Activated CD8-positive, alpha-beta memory T cell treated with anti-CD3 and anti-CD28 coated beads, Interleukin-2, amount 50 U/mL, for 1 hour (primary cell): ENCODE measurements at regions not wholly inside any gene's neighbourhood (a gene's known extent, or its start where the extent isn't known, plus 50 kb on each side); places are given as distances from the start of the nearest gene placed in this dataset.

Source experiments
- DNase-seq: peaks from one replicate; pipeline ENCODE4 v3.0.0-alpha.2; 2020; ENCODE audit errors: extremely low read depth

DNA sequence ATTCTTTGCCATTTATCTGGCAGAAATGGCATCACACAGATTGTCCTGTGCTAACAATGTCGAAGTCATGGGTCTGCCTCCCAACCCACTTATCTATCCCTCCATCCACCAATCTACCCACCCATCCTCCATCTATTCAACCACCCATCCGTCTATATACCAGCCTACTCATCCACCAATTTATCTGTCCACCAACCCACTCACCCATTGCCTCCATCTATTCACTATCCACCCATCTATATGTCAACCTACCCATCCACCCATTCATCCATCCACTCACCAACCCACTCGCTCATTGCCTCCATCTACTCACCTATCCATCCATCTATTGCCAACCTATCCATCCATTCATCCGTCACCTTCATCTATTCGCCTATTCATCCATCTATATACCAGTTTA lies 521.2 kb downstream of the SHQ1 start:
- DNase-seq: no peak

DNA sequence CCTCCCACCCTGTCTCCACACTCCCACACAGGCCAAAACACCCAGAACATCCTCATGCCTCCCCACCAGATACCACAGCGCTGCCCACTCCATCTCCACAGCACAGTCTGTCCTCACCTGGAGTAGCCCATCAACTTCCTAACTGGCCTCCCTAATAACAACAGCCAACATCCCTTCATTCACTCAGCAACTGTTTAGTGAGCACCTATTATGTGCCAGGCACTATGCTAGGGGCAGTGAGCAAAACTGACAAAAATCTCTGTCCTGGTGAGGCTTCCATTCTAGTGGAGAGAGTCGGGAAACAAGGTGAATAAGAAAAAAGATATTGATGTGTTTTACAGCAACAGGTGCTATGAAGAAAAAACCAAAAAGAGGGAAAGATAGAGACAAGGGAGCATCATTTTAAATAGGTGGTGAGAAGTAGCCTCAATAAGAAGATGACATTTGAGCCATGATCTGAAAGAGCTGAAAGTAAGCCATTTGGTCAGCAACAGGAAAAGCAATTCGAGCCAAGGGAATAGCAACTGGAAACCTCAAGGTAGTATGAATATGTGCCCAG lies 523.9 kb downstream of the SHQ1 start:
- DNase-seq: no peak

DNA sequence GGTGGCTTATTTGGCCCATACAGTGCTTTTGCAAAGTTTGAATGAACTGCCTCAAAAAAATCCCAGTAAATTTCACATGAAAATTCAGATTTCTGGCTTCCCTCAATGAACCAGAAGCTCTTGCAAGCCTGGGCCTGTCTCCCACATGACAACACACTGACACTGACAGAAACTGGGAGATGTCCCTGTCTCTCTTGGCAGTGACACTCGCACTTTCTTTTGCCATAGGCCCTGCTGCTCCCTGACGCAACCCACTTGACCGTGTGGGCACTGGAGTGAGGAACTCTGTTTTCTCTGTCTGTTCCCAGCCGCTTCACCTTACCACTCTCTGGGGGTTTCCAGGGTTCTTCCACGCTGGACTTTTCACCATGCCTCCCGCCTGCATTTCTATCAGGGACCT lies 524.5 kb downstream of the SHQ1 start:
- no peak for DNase-seq

DNA sequence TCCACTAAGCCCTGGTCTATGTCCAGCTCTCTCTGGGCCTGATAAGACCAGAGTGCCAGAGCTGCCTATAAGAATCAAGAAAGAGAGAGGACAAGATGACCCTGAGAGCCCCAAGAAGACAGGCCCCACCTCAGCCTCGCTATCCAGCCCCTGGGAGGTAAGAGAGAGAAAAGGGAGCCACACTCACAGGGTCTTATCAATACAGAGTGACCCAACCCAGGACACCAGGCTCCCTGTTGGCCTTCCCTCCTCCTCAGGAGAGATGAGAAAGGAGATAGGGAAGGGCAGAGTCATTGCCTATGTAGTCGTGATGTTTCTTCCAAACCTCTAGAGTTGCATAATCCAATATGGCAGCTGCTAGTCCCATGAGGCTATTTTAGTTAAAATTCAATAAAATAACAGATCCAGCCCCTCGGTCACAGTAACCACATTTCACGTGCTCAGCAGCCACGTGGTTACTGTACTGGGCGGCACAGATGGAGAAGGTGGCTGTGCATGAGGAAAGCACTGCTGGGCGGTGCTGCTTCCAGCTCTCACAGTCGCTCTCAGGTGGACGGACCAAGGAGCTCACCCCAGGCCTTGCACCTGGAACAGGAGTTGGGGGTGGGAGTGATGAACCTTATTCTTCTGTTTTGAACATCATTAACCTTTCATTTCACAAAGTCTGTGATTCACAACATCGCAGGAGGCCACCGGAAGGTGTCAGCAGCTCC lies 525.8 kb downstream of the SHQ1 start:
- no peak for DNase-seq

DNA sequence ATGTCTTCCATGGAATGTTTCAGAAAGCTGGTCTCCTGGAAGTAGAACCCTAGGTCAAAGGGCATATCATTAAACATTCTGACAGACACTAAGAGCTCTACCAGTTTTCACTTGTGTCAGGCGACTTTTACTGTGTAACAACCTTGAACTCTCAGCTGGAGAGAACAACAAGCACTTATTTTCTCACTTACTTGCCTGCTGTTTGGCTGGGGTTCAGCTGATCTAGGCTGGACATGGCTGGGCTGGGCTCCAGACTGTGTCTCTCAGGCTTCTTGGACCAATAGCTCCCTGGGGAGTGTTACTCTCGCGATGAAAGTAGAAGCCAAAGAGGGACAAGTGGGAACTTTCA lies 527.3 kb downstream of the SHQ1 start:
- no peak for DNase-seq

DNA sequence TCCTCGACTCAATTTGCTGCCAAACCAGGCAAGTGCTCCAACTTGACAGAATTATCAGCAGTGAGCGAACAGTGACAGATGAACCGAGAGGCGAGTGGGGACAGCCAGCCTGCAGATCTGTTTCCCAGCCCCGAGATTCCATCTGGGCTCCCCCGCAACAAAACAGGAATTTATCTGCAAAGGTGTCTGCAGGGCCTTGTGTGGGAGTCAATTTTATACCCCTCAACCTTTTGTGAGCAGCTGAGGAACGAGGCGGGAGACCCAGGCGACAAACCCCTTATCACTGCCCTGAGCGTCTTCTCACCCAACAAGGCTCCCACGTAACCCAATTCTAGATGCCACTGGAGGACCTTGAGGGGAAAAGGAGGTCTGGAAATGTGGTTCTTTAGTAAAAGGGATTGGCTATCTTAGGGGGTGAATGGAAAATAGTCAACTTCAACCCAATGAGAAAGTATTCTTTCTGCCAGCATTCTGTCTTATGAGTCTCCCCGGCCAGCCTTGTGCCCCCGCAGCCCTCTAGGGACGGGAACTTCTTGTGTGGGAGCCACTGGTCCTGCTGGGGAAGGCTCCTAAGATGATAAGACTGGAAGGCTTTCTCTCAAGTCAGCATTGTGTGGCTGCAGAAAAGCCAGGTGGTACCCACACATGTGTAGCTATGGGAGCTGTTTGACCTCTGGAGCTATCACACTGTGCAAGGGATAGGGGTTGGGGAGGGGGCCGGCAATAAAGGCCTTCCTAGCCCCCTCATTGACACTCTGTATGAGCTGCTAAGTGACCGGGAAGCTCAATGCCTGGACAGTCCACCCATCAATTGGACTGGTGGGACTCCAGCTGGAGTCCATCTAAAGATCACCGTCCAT lies 527.9 kb downstream of the SHQ1 start:
- DNase-seq: no peak

DNA sequence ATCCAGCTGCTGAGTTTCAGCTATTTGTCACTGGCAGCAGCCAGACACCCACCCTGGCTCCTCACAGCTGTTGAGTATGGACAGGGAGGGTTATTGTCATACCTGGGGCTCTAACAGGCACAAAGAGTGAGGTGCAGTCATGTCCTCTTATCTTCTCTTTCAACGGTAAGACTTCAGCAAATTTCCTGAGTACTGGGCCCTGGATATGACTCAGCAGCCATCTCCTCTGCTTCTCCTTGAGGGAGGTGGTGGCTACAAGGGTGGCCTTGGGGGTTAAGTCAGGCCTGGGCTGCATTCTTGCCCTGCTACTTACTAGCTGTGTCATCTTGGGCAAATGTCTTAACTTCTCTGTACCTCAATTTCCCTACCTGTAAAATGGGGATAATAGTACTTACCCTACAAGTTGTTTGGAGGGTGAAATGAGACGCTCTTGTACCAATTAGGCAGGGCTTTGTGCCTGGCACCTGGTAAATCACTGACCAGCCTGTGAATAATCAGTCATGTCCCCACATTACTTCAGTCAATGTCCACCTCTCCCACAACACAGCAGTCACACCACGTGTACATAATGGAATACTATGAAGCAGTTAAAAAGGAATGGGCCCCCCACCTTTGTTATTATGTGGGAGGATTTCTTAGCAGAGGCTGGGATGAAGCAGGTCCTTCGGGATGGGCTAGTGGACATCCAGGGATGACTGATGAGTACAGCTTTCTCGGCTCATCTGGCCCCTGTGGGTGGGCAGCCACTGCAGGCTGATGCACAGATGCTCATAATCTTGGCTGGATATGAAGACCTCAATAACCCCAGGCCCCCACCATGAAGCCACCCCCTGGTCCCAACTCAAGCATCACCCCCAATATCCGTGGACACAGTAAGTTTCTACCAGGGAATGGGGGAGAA lies 528.8 kb downstream of the SHQ1 start:
- no peak for DNase-seq

DNA sequence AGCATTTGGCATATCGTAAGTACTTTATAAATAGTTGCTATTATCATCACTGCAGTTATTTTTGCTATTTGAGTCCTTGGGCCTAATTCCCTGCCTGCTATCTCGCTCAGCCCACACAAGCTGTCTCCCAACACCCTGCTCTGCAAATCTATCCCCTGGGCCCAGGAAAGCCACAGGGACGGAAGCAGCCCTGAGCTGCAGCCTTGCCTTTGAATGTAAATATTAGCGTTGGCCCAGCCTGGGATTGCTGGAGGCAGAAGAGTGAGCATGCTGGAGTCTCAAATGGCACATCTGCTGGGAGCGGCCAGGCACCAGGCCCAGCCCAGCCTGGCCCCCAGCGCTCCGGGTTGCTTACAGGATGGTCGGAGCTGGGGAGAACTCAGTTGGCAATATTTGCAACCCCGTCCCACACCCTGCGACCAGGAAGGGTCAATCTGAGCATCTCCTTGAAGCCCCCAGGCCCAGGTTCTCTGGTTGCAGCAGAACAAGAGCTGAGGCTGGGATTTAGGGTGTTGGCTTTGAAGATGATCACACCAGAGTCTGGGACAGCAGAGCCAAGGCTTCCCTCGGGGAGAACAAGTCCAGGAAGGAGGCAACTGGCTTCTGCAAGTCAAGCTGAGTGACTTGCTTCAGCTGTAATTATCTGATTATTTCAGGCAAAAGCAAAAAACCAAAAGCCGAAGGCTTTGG lies 529.6 kb downstream of the SHQ1 start:
- no peak for DNase-seq

DNA sequence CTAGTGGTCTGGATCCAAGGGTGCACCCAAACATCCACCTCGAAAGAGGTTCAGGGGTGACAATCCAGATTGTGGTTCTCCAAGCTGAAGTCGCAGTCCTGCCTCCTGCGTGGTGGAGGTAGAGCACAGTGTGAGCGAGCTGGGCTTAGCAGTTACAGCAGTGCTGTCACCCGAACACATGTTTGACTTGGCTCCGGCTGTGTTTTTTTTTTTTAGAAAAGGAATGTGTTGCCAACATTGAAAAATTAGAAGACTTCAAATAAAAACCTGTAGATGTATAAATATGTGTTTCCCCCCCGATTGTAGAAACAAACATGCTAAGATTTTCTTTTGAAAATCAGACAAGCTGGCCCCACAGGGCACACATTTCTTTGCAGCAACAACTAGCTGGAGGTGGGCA lies 530.8 kb downstream of the SHQ1 start:
- no peak for DNase-seq

DNA sequence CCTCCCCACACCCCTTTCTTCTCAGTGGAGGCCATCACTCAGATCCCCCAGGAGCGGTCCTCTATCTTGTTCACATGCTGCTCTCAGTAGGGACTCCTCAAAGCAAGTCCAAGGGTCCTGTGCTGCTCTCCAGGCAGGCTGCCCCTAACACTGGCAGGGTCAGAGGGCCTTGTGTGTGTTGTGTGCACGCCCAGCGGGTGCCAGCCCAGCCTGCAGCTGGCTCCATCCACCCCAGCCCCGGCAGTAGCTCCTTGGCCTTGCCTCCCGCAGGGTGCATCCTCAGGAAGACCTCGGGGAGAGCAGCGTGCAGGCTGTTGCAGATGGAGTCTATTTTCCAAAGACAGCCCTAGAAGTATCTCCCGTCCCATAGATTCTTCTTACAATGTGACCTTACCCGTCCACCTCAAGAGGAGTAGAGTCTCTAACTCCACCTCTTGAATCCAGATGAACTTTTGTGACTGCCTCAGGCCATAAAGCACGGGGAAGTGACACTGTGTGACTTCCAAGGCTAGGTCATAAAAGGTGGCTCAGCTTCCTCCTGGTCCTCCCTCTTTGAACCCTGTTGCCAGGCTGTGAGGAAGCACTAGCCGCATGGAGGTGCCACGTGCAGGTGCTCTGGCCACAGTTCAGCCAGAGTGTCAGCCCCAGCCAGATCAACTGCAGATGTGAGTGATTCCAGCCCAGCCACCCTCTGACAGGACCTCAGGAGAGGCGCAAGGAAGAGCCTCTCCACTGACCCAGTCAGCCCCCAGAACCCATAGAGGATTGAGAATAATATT lies 531.6 kb downstream of the SHQ1 start:
- no peak for DNase-seq

DNA sequence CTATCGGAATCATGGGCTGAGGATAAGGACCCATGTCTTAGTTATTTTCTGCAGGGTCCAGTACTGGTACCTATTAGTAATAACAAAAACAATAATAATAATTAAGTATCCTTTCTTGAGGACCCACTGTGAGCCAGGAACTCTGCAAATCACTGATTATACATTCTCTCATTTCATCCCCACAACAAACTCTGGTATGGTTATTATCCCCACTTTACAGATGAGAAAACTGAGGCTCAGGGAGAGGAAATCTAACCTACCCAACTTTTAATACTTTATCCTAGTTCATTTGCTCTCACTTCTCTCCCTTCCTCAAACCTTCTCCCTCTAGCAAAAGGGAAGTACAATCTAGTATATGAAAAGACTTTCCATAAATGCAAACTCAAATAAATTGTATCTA lies 528.4 kb upstream of the PROK2 start:
- no peak for DNase-seq

DNA sequence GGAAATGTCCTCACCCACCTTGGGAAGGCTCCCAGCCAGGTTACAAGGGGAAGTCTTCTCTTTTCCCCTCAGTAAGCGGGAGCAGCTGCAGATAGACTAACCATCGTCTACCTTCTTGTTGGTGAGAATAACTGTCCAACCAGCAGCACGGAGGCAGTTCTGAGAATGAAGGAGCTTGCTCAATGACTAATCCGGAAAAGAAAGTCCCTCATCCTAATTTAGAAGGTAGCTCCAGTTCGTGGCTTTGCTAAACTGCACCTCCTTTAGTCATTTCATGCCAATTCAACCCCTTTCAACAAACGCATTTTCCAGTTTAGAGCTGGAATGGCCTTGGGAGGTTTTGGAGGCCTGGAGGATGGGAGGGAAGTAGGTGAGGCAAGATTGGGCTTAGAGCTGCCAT lies 527.4 kb upstream of the PROK2 start:
- DNase-seq: no peak

DNA sequence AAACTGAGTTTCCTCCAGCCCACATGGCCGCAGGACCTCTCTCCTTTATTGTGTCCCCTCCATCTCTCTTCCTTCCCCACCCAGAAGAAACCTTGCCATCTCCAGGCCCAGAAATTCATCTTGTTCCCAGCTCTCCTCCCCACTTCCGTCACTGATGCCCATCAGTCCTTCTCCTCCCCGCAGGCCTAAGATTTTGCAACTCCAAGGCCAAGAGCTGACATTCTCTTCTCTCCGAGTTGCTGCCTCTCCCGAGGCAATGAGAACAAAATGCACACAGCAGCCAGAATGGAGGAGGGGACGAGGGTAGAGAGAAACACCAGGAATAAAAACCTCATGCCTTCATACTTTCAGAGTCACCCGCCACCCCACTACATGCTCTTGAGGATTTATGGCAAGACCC lies 526.5 kb upstream of the PROK2 start:
- no peak for DNase-seq

DNA sequence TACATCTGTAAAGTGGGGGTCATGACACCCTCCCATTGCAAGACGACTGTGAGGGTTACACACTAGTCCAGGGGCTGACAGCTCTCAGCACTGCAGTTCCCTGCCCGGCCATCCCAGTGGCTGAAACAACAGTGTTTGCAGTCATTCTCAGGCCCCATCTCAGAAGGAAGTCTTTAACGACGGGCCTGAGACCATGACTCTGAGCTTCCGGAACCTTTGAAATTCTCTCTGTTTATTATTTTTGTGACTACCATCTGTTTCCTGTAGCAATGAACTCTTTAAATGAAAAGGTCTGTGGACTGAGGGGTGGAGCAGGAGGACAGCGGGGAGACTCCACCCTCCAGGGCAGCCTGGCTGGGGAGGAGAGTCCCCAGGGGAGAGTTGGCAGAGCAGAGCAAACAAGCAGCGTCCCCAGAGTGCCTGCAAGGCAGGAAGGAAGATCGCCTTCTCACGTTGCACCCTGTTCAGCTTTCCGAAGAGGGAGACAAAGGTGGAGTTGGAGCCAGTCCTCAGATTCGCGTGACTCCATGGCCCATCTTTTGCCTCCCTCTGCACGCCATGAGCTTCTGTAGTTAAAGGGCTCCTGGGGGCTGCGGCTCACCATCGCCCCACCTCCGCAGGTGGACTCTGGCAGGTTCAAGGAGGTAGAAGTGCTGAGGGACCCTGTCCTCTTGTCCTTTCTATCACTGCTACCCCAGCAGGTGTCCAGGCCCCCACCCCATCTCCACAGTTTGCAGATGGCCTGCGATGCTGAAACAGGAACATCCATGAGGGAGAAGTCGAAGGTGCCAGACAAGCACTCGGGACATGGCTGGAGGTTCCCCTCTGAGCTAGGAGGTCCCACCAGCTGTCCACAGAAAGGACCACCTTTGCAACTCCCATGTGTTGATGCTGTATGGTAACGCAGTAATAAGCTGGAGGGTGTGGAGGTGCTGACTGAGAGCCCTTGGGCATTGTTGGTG lies 525.8 kb upstream of the PROK2 start:
- DNase-seq: no peak

DNA sequence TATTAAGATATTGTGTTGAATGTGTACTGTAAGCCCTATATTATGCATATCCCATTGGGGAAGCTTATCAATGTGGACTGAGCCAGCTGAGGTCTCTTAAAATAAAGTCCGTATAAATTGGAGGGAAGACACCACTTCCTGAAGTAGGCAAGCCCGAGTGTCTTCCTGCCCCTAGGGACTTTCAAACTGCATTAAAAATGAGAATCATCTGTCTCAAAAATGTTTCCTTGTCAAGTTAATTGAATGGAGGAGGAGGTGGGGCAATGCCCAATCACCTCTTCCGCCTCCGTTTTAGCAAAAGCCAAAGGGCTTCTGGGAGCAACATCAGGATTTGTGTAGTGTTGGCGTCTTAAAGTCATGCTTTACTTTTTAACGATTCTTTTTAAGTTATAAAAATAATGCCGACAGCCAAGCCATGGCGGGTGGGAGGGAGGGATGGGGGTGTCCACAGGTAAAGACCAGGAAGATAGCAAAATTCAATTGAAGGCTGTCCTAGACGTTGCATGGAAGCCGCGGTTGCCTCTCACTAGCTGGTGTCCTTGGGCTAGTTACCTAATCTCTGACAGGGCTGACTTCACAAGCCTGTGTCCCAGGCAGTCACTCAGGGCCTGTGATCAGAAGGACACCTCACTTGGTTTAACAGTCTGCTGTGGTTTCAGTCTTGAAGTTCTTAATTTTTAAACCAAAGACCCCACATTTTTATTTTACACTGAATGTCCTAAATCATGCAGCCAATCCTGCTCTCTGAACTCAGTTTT lies 524.9 kb upstream of the PROK2 start:
- DNase-seq: no peak

DNA sequence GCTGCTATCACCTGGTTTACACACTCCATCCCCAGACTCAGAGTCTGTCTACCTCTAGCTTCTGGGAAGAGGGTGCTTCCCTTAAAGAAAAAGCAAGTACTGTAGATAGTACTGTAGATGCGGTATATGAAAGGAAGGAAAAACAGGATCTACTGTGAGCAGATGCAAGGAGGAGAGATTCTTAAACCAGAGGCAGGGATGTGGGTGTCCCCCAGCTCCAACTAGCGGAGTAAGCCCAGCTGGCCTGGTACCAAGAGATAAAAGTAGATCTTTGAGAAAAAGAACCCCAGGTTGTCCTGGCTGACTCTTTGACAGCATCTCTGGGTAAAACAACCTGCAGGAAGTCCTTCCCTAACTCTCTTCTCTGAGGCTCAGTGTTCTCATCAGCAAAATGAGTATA lies 523.7 kb upstream of the PROK2 start:
- no peak for DNase-seq

DNA sequence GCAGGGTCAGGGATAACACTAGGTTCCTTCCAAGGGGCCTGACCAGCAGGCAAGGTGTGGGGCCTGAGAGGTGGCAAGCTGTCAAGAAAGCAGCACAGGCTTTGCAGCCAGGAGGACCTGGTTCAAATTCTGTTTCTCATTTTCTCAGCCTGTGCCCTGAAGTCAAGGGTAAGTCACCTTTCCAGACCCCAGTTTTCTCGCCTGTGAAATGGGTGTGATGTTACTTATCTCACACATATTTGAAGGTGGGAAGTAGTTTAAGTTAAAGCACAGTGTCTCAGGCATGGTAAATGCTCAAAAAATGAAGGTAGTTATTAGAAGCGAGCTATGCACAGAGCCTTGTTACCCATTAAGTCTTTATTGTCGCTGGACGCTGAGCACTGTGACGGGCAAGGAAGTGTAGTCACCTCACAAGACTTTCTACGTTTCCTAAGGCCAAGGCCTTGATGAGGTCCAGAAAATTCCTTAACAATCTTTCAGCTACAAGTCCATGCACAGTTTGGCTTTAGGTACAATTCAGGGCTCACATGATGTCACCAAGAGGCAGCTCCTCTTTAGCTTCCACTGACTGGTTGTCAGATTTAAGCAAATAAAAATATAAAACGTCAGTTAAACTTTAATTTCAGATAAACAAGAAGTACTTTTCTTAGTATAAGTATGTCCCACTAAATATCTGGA lies 522.6 kb upstream of the PROK2 start:
- no peak for DNase-seq

DNA sequence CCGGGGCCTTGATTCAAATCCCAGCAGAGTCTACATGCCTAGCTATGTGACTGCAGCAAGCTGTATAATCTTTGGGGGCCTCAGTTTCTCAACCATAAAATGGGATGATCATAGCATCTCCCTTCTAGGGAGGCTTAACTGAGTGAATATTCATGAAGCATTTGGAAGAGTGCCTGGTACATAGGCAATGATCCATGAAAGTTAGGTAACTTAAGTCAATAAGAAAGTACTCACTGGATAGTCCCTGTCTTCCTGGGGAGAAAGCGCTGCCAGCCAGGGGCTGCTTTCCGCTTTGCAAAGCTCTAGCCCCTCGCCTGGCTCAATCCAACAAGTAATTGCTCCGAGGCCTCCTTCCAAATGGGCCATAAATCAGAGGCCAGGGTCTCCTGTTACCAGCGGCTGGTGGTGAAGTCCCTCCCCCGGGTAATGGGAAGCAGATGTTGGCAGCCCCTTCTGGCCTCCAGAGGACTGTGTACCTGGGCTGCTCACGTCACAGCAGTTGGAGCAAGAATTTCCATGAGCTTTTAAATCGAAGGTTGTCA lies 521.9 kb upstream of the PROK2 start:
- DNase-seq: no peak
